OCI-LY3 (cell line): ENCODE measurements at regions not wholly inside any gene's neighbourhood (a gene's known extent, or its start where the extent isn't known, plus 50 kb on each side); places are given as distances from the start of the nearest gene placed in this dataset.

Experiments used
- CTCF ChIP-seq: fragments of 200-600, 300-600 bp; sonication (generic); IDR thresholded peaks from 2 replicates; pipeline ENCODE4 v1.5.1; 2014; ENCODE audit warnings: antibody characterized with exemption, low read length, low read depth
- EZH2phosphoT487 ChIP-seq: fragments of 200-600 bp; shearing (Covaris generic); IDR thresholded peaks from 2 replicates; pipeline ENCODE4 v1.6.1; 2018; ENCODE audit warnings: antibody characterized with exemption, mixed run types, low read depth

GRCh38 chr12:127934409-127934808, 332.6 kb upstream of the TMEM132C start:
- TF ChIP-seq CTCF (no peak), EZH2phosphoT487 (no peak)
